WTC11 (cell line): ENCODE measurements at regions not wholly inside any gene's neighbourhood (a gene's known extent, or its start where the extent isn't known, plus 50 kb on each side); places are given as distances from the start of the nearest gene placed in this dataset.

ENCODE experiments used
- ATF2 ChIP-seq: sonication (generic); formaldehyde crosslinking; IDR thresholded peaks from 2 replicates; pipeline ENCODE4 v1.8.1; 2022; ENCODE audit warnings: low read depth, missing genetic modification reagents, borderline replicate concordance
- ATF3 ChIP-seq: sonication (generic); formaldehyde crosslinking; conservative IDR thresholded peaks from 2 replicates; pipeline ENCODE4 v1.8.1; 2022; ENCODE audit warnings: mild to moderate bottlenecking, missing genetic modification reagents
- CREB1 ChIP-seq: sonication (generic); formaldehyde crosslinking; IDR thresholded peaks from 2 replicates; pipeline ENCODE4 v1.8.0; 2023; ENCODE audit warnings: mild to moderate bottlenecking, missing genetic modification reagents
- CTCF ChIP-seq: fragments of 200-600 bp; IDR thresholded peaks from 2 replicates; pipeline ENCODE4 v1.8.0; 2022; ENCODE audit warnings: antibody characterized with exemption
- NFYB ChIP-seq: sonication (generic); formaldehyde crosslinking; conservative IDR thresholded peaks from 2 replicates; pipeline ENCODE4 v1.8.0; 2022; ENCODE audit warnings: low read depth, missing genetic modification reagents
- NR2C2 ChIP-seq: sonication (generic); formaldehyde crosslinking; IDR thresholded peaks from 2 replicates; pipeline ENCODE4 v1.8.0; 2022; ENCODE audit warnings: mild to moderate bottlenecking, missing genetic modification reagents
- OVOL2 ChIP-seq: fragments of 250-450 bp; sonication (Bioruptor Pico); IDR thresholded peaks from 2 replicates; pipeline ENCODE4 v1.9.0; 2021; ENCODE audit warnings: mild to moderate bottlenecking, borderline replicate concordance
- RELA ChIP-seq: sonication (generic); formaldehyde crosslinking; IDR thresholded peaks from 2 replicates; pipeline ENCODE4 v1.8.1; 2022; ENCODE audit warnings: missing genetic modification reagents, mild to moderate bottlenecking, borderline replicate concordance
- SP1 ChIP-seq: sonication (generic); formaldehyde crosslinking; conservative IDR thresholded peaks from 2 replicates; pipeline ENCODE4 v1.8.1; 2022; ENCODE audit warnings: missing genetic modification reagents
- TEAD4 ChIP-seq: sonication (generic); formaldehyde crosslinking; IDR thresholded peaks from 2 replicates; pipeline ENCODE4 v1.8.0; 2022; ENCODE audit warnings: mild to moderate bottlenecking, missing genetic modification reagents
- TP53 ChIP-seq: sonication (generic); formaldehyde crosslinking; IDR thresholded peaks from 2 replicates; pipeline ENCODE4 v1.8.1; 2023; ENCODE audit warnings: mild to moderate bottlenecking, missing genetic modification reagents
- ZNF416 ChIP-seq: fragments of 250-450 bp; sonication (Bioruptor Pico); IDR thresholded peaks from 2 replicates; pipeline ENCODE4 v1.9.0; 2021; ENCODE audit warnings: mild to moderate bottlenecking, inconsistent platforms
- TF ChIP-seq, protein P1 (sequence below): sonication (generic); formaldehyde crosslinking; IDR thresholded peaks from 2 replicates; pipeline ENCODE4 v1.8.1; 2023; ENCODE audit warnings: mild to moderate bottlenecking, moderate library complexity, missing genetic modification reagents

DNA sequence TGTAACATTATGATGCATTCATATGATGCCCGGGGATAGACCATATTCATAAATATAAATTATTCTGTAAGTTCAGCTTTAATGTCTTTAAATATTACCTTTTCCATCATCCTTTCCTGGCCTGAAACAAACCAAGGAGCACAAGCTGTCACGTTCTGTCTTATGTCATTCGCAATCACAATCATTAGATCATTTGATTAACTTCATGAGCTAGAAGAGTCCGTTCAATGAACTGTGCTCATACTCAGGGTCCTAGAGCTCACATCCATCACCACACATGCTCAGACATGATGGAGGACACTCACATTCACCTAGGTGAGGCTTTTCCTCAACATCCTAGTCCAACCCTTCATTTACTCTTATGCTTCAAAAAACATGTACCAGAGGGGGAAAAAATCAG is 599.0 kb upstream of the ID2 start:
- no peak for TF ChIP-seq CTCF
- TF ChIP-seq ZNF416 (CRISPR knock-in tag) = no peak
- TF ChIP-seq NR2C2 (CRISPR knock-in tag) = no peak
- no peak for TF ChIP-seq ATF2
- no peak for TF ChIP-seq SP1 (CRISPR knock-in tag)
- TF ChIP-seq NFYB (CRISPR knock-in tag) = no peak
- no peak for TF ChIP-seq CREB1 (CRISPR knock-in tag)
- TF ChIP-seq TP53 (CRISPR knock-in tag) = no peak
- no peak for TF ChIP-seq RELA (CRISPR knock-in tag)
- TF ChIP-seq, protein P1, sequence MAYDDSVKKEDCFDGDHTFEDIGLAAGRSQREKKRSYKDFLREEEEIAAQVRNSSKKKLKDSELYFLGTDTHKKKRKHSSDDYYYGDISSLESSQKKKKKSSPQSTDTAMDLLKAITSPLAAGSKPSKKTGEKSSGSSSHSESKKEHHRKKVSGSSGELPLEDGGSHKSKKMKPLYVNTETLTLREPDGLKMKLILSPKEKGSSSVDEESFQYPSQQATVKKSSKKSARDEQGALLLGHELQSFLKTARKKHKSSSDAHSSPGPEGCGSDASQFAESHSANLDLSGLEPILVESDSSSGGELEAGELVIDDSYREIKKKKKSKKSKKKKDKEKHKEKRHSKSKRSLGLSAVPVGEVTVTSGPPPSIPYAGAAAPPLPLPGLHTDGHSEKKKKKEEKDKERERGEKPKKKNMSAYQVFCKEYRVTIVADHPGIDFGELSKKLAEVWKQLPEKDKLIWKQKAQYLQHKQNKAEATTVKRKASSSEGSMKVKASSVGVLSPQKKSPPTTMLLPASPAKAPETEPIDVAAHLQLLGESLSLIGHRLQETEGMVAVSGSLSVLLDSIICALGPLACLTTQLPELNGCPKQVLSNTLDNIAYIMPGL = no peak
- no peak for TF ChIP-seq TEAD4 (CRISPR knock-in tag)
- no peak for TF ChIP-seq ATF3 (CRISPR knock-in tag)
- no peak for TF ChIP-seq OVOL2 (CRISPR knock-in tag)
